ENCODE measurements at regions not wholly inside any gene's neighbourhood (a gene's known extent, or its start where the extent isn't known, plus 50 kb on each side); places are given as distances from the start of the nearest gene placed in this dataset.

DNA sequence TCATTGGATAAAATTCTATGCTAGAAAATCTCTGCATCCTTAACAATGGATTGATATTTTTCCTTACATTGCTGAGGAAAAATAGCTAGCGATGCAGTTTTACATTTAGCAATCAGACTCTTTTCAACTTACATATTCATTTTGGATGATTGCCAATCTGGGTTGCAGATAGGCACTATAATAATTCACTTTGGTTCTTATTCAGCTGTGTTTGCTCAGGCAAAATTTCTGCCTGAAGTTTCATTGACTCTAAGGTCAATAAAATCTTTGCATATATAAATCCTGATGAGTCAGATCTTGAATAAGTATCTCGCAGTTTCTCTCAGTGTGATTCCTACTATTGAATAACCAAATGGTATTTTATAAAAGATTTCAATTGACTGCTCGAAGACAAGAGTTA is 1105.8 kb downstream of the CDH18 start:
- intact Hi-C loops (cut with micrococcal nuclease), result no loop called here

DNA sequence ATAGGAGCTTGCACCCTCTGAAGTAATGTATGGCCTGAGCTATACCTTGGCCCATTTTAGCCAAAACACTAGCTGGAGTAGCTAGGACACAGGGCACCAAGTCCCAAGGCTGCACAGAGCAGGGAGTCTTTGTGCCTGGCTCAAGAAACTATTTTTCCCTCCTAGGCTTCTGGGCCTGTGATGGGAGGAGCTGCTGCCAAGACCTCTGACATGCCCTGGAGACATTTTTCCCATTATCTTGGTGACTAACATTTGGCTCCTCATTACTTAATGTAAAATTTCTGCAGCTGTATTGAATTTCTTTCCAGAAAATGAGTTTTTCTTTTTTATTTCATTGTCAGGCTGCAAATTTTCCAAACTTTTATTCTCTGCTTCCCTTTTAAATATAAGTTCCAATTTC is 1099.2 kb downstream of the CDH18 start:
- intact Hi-C loops (cut with micrococcal nuclease), result no loop called here

DNA sequence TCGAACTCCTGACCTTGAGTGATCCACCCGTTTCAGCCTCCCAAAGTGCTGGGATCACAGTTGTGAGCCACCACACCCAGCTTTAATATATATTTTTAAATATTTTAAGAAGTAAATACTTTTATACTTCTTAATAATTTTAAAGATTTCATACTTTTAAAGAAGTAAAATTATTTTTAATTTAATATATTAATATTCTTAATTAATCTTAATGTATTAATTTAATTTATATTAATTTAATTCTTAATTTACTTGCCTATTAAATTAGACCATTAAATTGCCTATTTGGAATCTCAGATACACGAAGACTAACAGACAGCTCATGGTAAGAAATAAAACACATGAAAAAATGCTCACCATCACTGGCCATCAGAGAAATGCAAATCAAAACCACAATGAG is 1087.4 kb downstream of the CDH18 start:
- intact Hi-C loops (cut with micrococcal nuclease), result no loop called here

DNA sequence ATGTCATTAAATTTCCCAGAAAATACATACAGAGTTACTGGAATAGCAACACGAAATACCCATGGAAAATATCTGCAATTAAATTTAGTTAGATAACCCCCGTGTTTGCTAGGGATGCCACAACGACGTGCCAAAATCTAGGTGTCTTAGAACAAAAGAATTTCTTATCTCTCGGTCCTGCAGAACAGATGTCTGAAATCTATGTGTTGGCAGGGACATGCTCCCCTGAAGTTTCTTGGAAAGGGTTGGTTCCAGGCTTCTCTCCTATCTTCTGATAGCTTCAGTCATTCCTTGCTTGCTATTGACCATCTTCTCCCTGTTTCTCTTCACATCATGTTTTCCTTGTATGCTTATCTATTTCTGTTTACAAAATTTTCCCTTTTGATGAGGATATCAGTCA is 1067.0 kb downstream of the CDH18 start:
- intact Hi-C loops (cut with micrococcal nuclease), result no loop called here

DNA sequence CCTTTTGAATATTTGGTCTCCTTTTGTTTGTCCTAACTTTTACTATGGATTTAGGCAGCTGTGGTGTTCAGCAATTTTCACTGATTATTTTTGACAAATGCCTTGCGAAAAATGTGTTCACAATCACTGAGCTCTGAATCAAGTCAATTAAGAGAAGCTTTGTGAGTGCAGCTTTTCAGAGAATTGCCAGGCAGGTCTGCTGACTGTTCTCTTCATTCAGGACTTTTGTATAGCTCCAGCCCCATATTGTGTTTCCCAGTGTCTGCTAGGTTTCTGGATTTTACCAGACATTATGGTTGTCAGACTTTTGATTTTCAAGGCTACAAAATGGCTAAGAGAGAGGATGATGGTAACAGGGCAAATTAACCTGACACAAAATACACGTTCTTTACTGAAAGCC is 1055.9 kb downstream of the CDH18 start:
- intact Hi-C loops (cut with micrococcal nuclease), result no loop called here

DNA sequence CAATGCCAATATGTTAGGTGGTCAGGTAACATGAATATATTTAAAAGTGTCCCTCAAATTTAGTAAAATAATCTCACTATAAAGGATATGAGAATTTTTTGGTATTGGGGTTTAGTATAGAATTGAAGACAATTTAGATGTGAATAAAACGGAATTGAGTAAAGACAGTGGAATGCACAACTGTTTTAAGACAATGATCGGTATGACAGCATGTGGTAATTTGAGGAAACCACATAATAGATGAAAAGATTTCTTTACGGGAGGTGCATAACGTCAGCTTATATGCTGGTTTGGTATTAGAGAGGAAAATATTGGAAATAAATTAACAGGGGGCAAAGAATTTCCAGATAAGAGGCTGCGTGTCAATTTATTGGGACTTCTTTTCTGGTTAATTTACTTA is 1043.2 kb downstream of the CDH18 start:
- intact Hi-C loops (cut with micrococcal nuclease), result no loop called here

DNA sequence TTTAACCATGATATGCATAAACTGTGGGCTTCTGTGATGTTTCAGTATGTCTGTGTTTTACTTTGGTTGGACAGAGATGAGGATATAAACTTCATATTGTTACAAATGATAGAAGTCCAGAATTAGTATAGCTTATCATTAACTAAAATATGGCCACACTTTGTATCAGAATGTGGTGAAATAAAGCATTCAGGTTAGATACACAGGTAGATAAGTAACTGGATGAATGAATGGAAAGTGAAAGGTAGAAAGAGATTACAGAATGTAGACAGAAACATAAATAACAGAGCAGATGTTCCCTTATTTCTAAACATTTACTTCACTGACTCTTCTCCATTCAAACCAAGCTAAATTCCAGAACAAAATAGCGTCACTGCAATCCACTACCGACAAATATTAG is 1033.8 kb downstream of the CDH18 start:
- intact Hi-C loops (cut with micrococcal nuclease), result no loop called here

DNA sequence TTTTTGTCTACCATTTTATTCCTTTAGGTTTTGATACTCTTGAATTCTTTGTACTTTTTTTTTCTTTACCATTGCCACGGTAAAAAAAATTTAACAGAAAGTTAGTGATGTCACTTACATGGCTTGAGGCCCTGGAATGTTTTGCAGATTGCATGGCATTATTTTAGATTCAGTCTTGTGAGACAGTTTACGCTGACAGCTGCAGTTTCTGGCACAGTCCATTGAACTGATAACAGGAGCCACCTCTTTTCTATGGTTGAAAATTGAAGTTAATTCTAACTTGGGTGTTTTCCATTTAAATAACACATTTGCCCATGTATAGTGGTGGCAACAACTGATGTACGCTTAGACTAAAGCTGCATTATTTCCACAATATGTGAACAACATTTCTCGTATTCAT is 1028.5 kb downstream of the CDH18 start:
- intact Hi-C loops (cut with micrococcal nuclease), result no loop called here

DNA sequence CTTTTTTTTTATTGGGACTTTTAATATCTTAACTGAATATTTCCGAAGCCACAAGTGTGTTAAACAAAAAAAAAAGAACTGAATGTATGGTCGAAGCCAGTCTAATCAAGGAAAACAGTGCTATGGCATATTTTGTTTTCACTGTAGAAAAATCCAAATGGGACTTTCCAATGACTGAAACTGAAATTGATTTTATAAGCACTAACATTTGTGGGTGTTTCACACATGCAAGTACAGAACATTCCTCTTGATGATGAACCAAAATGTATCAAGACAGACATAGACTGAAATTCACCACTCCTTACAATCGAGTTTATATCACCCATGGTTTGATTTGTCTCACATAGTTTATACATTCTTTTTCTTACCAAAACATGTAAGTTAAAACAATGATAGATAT is 1026.8 kb downstream of the CDH18 start:
- intact Hi-C loops (cut with micrococcal nuclease), result no loop called here

DNA sequence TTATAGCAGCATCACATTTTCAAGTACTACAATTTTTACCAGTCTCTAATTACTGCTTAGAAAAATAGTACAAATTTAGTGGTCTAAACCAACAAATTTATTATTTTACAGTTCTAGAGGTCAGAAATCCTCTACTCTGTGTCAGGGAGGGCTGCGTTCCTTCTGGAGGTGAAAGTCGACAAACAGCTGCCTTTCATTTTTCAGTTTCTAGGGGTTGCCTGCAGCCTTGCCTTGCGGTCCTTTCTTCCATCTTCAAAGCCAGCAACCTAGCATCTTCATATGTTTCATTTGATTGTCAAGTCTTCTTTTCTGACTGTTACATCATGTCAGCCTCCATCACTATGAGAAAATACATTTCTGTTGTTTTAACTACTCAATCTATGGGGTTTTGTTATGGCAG is 1022.1 kb downstream of the CDH18 start:
- intact Hi-C loops (cut with micrococcal nuclease), result no loop called here

DNA sequence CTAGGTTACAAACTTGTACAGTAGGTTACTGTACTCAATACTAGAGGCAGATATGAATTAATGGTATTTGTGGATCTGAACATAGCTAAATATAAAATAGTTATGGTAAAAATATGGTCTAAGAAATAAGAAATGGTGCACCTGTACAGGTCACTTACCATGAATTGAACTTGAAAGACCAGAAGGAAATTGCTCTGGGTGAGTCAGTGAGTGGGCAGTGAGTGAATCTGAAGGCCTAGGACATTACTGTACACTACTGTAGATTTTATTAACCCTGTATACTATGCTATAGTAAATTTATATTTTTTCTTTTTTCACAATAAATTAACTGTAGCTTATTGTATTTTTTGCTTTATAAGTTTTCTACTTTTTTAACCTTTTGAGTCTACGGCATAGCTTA is 1020.4 kb downstream of the CDH18 start:
- intact Hi-C loops (cut with micrococcal nuclease), result no loop called here

DNA sequence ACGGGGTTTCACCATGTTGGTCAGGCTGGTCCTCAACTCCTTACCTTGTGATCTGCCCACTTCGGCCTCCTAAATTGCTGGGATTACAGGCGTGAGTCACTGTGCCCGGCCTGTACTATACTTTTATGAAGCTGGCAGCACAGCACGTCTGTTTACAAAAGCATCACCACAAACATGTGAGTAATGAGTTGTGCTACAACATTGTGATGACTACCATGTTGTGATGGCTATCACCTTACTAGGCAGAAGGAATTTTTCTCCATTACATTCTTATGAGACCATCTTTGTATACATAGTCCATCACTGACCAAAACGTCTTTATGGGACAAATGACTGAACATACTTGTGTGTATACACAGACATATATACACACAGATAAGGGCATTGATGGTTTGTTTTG is 1019.0 kb downstream of the CDH18 start:
- intact Hi-C loops (cut with micrococcal nuclease), result no loop called here

DNA sequence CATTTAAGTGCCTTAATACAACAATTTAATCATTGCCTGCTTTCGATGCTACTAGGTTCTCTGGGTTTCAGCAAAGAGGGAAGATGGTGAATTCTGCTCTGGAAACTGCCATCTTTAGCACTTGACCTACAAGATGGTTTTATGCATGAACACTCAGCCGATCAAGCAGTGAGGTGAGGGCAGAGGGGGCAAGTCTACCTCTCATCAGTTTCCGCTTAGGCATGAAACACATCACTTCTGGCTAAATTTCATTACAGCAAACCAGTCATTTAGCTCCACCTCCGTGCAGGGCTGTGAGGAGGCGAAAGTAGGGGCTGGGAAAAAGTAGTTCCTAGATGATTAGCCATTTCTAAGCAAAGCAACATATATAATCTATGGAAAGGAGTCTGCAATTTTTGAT is 1018.0 kb downstream of the CDH18 start:
- intact Hi-C loops (cut with micrococcal nuclease), result no loop called here

DNA sequence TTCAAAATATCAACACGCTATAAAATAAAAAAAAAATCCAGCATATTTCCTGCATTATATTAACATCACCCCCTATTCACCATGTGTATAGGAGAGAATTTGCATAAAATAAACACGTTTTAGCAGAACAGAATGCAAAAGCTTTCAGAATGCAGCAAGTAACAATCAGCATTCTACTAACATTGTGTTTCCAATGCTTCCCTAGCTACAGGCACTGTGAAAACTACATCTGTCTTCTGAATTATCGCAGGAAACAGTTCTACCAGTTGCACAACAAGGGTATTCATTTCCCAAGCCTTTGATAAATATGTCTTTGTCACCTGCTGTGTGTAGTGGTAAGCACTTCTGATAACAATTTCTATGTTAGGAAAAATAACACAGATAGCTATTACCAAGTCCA is 1015.8 kb downstream of the CDH18 start:
- intact Hi-C loops (cut with micrococcal nuclease), result no loop called here

DNA sequence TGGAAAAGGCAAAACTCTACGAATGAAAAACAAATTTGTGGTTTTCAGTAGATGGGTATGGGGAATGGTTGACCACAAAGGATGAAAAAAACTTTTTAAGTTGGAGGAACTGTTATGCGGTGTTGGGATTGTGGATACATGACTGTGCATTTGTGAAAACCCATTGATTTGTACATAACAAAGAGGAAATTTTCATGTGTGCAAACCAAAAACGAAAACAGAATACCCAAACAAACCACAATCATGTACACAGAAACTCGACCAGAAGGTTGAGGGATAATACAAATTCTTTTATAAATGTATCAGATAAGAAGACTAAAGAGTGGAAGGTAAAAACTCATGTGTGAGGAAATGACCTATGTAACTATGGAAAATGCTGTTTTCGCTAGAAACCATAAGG is 1012.4 kb downstream of the CDH18 start:
- intact Hi-C loops (cut with micrococcal nuclease), result no loop called here

DNA sequence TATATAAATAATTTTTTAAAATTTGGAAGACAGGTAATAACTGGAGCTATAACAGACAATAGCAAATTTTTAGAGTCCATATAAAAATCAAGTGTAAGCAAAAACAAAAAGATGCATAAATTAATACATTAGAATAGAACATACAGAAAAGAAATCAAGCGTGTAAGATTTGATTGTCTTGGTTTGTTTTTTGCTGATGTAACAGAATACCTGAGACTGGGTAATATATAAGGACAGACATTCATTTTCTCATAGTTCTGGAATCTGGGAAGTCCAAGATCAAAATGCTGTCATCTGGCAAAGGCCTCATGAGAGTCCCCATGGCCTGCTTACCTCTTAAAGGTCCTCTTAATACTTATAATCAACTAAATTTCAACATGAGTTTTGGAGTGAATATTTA is 1010.1 kb downstream of the CDH18 start:
- intact Hi-C loops (cut with micrococcal nuclease), result no loop called here

DNA sequence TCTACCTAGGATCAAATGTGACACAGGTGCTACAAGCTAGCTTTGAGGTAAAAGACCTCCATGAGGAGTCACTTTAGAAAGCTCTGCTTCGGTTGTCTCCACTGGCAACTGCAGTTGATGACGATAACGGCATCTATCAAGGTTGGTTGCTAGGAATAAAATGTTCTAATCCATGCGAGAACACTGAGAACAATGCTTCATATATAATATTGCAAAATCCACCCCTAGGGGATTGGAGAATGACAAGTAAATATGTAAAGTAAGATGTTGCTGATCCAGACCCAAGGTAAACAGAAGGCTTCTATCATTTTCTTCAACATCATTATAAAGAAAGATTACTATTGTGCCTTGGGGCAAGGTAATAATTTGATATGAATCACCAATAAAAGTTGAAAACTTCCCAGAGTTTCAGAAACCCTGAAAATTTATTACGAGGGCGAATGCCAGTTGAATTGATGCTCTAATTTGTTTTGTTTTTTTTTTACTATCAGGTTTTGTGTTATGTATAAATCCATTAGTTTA is 1003.4 kb downstream of the CDH18 start:
- intact Hi-C loops (cut with micrococcal nuclease), result no loop called here

DNA sequence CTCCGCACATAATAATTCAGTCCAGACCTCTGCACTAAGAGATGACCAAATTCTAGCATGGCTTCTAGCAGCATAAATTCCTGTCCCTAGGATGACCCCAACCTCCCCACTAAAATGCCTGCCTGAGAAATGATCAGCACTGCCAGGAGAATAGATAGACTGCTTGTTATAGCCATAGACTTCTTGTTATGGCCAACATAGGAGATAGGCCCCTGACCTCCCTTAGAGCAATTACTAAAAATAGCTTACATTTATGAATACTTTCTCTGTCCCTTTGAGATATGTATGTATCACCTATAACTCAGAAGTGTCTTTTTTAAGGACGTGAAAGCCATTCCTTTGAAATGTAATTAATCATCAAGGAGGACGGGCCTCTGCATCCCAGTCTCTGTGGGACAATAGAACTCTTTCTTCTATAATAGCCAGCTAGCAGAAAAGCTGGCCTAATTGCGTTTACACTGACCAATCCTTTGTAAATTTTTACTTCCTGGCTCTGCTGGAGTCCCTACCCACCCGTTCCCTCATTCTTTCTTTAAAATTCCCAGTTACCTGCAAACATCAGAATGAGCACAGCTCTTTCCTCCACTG is 1002.7 kb downstream of the CDH18 start:
- intact Hi-C loops (cut with micrococcal nuclease), result no loop called here

DNA sequence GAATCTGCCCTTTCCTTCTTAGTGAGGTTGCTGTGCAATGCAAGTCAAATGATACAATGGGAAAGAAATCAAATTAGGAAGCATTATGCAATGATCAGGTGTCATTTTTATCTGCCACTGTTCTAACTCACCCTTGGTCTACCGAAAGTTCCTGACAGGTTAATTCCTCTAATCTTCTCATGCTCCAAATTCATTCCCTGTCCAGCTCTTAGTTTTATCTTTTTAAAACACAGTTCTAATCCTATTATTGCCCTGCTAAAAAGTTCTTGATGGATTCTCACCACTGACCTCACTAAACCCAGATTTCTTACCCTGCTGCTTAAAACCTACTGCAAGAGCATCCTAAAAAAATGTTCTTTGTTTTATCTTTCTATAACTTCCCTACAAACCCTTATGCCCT is 1000.9 kb downstream of the CDH18 start:
- intact Hi-C loops (cut with micrococcal nuclease), result no loop called here

DNA sequence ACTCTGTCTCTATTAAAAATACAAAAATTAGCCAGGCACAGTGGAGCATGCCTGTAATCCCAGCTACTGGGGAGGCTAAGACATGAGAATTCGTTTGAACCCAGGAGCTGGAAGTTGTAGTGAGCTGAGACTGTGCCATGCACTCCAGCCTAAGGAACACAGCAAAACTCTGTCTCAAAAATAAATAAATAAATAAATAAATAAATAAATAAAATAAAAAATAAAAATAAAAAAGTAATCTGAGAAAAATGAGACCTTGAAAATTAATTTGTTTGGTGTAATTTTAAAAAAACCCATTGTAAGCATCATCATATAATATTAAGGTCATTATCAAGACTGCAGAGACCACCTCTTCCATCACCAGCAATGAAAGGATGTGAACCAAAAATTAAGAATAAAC is 997.1 kb downstream of the CDH18 start:
- intact Hi-C loops (cut with micrococcal nuclease), result no loop called here

DNA sequence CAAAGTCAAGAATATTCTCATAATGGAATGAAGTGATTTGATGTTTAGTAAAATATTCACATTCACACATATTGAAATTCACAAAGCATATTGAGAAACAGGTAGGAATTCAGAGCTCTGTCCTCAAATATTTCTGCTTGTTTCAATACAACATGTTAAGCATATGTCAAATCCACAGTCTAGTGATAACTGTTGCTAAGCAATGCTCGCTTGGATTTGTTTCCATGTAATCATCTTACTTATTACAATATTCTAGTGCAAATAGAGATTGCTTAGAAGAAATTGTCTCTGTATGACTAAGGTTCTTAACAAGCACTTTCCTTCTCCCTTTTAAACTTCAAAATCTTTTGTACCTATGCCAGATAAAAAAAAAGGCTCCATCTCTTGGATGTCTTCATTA is 995.7 kb downstream of the CDH18 start:
- intact Hi-C loops (cut with micrococcal nuclease), result no loop called here

DNA sequence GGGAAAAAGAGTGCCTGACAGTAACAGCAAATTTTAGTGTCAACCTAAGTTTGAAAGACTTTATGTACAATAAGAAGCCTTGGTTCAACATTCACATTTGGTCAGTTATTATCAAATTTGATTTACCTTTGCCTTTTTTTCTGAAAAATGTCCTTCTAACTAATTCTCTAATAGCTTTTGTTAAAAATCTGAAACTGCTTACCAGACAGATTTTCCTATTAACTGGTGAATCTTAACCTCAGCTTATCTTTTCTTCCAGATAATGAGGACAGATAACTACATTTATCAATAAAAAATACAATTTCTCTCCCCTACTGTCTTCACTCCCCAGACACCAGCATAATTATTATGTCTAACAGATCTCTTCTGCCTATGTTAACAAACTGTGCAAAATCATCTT is 988.5 kb downstream of the CDH18 start:
- intact Hi-C loops (cut with micrococcal nuclease), result no loop called here

DNA sequence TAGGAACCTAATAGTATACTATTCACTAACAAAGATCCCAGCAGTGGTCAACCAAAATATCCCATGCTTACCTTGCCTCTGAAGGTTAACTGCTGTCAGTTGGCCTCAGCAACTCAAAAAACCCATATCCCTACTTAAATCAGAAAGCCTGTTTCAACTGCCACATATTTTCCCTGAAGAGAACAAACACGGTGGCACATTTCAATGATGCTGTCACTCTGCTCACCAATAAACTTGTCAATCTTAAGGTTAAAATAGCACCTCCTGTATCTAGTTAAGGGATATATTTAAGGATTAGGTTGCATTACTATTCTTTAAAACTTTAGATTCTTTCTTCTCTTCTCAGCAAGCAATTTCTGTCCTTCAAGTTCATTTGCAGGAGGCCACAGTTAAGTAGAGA is 986.9 kb downstream of the CDH18 start:
- intact Hi-C loops (cut with micrococcal nuclease), result no loop called here

DNA sequence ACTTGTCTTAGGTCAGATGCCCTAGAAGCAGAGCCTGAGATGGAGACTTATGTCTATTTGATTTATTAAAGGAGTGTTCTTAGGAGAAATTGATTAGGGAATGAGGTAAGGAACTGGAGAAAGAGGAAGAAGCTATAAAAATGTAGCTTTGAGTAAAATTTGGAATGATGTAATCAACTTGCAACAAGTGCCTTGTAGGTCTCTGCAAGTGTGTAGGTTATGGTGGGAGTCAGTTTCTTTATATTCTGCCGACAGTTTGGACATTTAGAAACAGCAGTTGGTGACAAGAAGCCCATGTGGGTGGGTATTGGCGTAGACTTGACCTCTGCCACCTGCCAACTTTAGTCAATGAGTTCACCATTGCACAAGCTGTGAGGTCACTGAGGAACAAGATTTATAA is 986.5 kb downstream of the CDH18 start:
- intact Hi-C loops (cut with micrococcal nuclease), result no loop called here
